Testis (tissue), 2 donors: ENCODE measurements at regions not wholly inside any gene's neighbourhood (a gene's known extent, or its start where the extent isn't known, plus 50 kb on each side); places are given as distances from the start of the nearest gene placed in this dataset.

Experiments used
- CTCF ChIP-seq, 3 experiments: fragments of 450-650 bp in 2 of 3; fragments of 200-600 bp in 1 of 3; sonication (generic) in 1 of 3; IDR thresholded peaks; one replicate each; pipeline ENCODE4 v1.5.1; 2016 to 2019; ENCODE audit warnings: antibody characterized with exemption in 3 of 3, mild to moderate bottlenecking in 2 of 3, moderate library complexity in 1 of 3
- POLR2A ChIP-seq: fragments of 450-650 bp; IDR thresholded peaks from one replicate; pipeline ENCODE4 v1.6.1; 2017; ENCODE audit warnings: antibody characterized with exemption, mild to moderate bottlenecking, moderate library complexity

- TF ChIP-seq CTCF (IDR thresholded peaks at IDR 0.05) (no peak), POLR2A (no peak)
Observed at GRCh38 chr3:161821591-161821990, 325.0 kb downstream of the OTOL1 start.
